Osteocyte (in vitro differentiated cells): ENCODE measurements at regions not wholly inside any gene's neighbourhood (a gene's known extent, or its start where the extent isn't known, plus 50 kb on each side); places are given as distances from the start of the nearest gene placed in this dataset.

ENCODE experiments used
- DNase-seq: peaks from one replicate; pipeline ENCODE4 v3.0.0; 2021; ENCODE audit warnings: mixed read lengths; ENCODE audit not compliant: unreplicated experiment; ENCODE audit errors: extremely low spot score
- H3K27ac Mint-ChIP-seq: one replicate; pipeline ENCODE4 v1.8.0; 2021; ENCODE audit warnings: mild to moderate bottlenecking, mixed read lengths; ENCODE audit not compliant: unreplicated experiment
- H3K27me3 Mint-ChIP-seq: one replicate; pipeline ENCODE4 v1.8.0; 2021; ENCODE audit warnings: mixed read lengths; ENCODE audit not compliant: unreplicated experiment
- H3K36me3 Mint-ChIP-seq: one replicate; pipeline ENCODE4 v1.8.0; 2021; ENCODE audit warnings: mixed read lengths; ENCODE audit not compliant: unreplicated experiment
- H3K4me1 Mint-ChIP-seq: one replicate; pipeline ENCODE4 v1.8.0; 2021; ENCODE audit warnings: mixed read lengths; ENCODE audit not compliant: unreplicated experiment
- H3K4me3 Mint-ChIP-seq: one replicate; pipeline ENCODE4 v1.8.0; 2021; ENCODE audit warnings: mild to moderate bottlenecking, moderate library complexity, mixed read lengths; ENCODE audit not compliant: unreplicated experiment
- H3K9me3 Mint-ChIP-seq: one replicate; pipeline ENCODE4 v1.8.0; 2021; ENCODE audit warnings: mixed read lengths; ENCODE audit not compliant: unreplicated experiment
- CTCF ChIP-seq: fragments of 200-600 bp; sonication (generic); IDR thresholded peaks from 2 replicates; pipeline ENCODE4 v1.5.0; 2021; ENCODE audit warnings: antibody characterized with exemption, mild to moderate bottlenecking, moderate library complexity

- TF ChIP-seq CTCF, result no peak
- H3K36me3 Mint-ChIP-seq, result no peaks in the 10 kb centered on the region
- no peak overlapping the region for H3K4me3 Mint-ChIP-seq
- H3K27me3 Mint-ChIP-seq, result no peaks in the 10 kb centered on the region
- DNase-seq, result no peak
- peaks cover 7% of the 10 kb centered on the region for H3K4me1 Mint-ChIP-seq
- no peak overlapping the region for H3K27ac Mint-ChIP-seq
- H3K9me3 Mint-ChIP-seq, result no peaks in the 10 kb centered on the region
Measured at GRCh38 chr18:56278421-56279003, 359.9 kb downstream of the TXNL1 start.

- H3K27me3 Mint-ChIP-seq, result no peaks in the 10 kb centered on the region
- no peak overlapping the region for H3K27ac Mint-ChIP-seq
- no peak for TF ChIP-seq CTCF
- no peaks in the 10 kb centered on the region for H3K36me3 Mint-ChIP-seq
- H3K4me1 Mint-ChIP-seq, result peaks cover 7% of the 10 kb centered on the region
- no peaks in the 10 kb centered on the region for H3K9me3 Mint-ChIP-seq
- DNase-seq, result no peak
- no peak overlapping the region for H3K4me3 Mint-ChIP-seq
Measured at GRCh38 chr18:56276466-56276865, 361.9 kb downstream of the TXNL1 start.

GRCh38 chr18:56273541-56274219 lies 364.7 kb downstream of the TXNL1 start:
- no peak overlapping the region for H3K27ac Mint-ChIP-seq
- no peaks in the 10 kb centered on the region for H3K27me3 Mint-ChIP-seq
- no peaks in the 10 kb centered on the region for H3K9me3 Mint-ChIP-seq
- no peak overlapping the region for H3K4me3 Mint-ChIP-seq
- DNase-seq, result no peak
- TF ChIP-seq CTCF, result no peak
- peaks cover 3% of the 10 kb centered on the region for H3K4me1 Mint-ChIP-seq
- H3K36me3 Mint-ChIP-seq, result no peaks in the 10 kb centered on the region

- DNase-seq, result no peak
- no peaks in the 10 kb centered on the region for H3K27me3 Mint-ChIP-seq
Measured at GRCh38 chr18:56270671-56271250, 367.6 kb downstream of the TXNL1 start.

More at GRCh38 chr18:56270671-56271250, 367.6 kb downstream of the TXNL1 start:
- H3K36me3 Mint-ChIP-seq, result no peaks in the 10 kb centered on the region
- no peaks in the 10 kb centered on the region for H3K4me1 Mint-ChIP-seq
- no peak overlapping the region for H3K27ac Mint-ChIP-seq
- TF ChIP-seq CTCF, result no peak
- H3K9me3 Mint-ChIP-seq, result no peaks in the 10 kb centered on the region
- H3K4me3 Mint-ChIP-seq, result no peak overlapping the region
